SK-N-SH treated with all-trans-retinoic acid at 6 μM for 48 hours (cell line): ENCODE measurements at regions not wholly inside any gene's neighbourhood (a gene's known extent, or its start where the extent isn't known, plus 50 kb on each side); places are given as distances from the start of the nearest gene placed in this dataset.

Source experiments
- ATAC-seq: fragments of 200-7000 bp; cut with Tn5 transposase; 3 replicates; pipeline ENCODE4 v1.9.1; 2020; ENCODE audit warnings: mild to moderate bottlenecking, moderate library complexity
- ARNTL ChIP-seq: fragments of 450-650 bp; formaldehyde crosslinking; IDR thresholded peaks from 2 replicates; pipeline ENCODE4 v1.5.0; 2020; ENCODE audit warnings: low read depth, mild to moderate bottlenecking, moderate library complexity, borderline replicate concordance
- BACH2 ChIP-seq: fragments of 250-450 bp; sonication (Bioruptor Pico); IDR thresholded peaks from 2 replicates; pipeline ENCODE4 v1.9.0; 2021; ENCODE audit warnings: mild to moderate bottlenecking, borderline replicate concordance
- CREB5 ChIP-seq: fragments of 250-450 bp; sonication (Bioruptor Pico); IDR thresholded peaks from 2 replicates; pipeline ENCODE4 v1.5.1; 2020; ENCODE audit warnings: low read depth, mild to moderate bottlenecking, moderate library complexity
- CSDC2 ChIP-seq: fragments of 250-450 bp; sonication (Bioruptor Pico); IDR thresholded peaks from 2 replicates; pipeline ENCODE4 v1.5.0; 2020; ENCODE audit warnings: mild to moderate bottlenecking, moderate library complexity
- CSRNP3 ChIP-seq: fragments of 250-450 bp; sonication (Bioruptor Pico); IDR thresholded peaks from 2 replicates; pipeline ENCODE4 v1.5.1; 2021; ENCODE audit warnings: mild to moderate bottlenecking, moderate library complexity
- ESRRG ChIP-seq: fragments of 250-450 bp; sonication (Bioruptor Pico); IDR thresholded peaks from 2 replicates; pipeline ENCODE4 v1.6.1; 2021; ENCODE audit warnings: mild to moderate bottlenecking
- GLIS3 ChIP-seq: fragments of 250-450 bp; sonication (Bioruptor Pico); IDR thresholded peaks from 2 replicates; pipeline ENCODE4 v1.5.0; 2020; ENCODE audit warnings: mild to moderate bottlenecking, moderate library complexity
- ISL1 ChIP-seq: fragments of 250-450 bp; sonication (Bioruptor Pico); IDR thresholded peaks from 2 replicates; pipeline ENCODE4 v2.1.2; 2022; ENCODE audit warnings: mild to moderate bottlenecking, moderate library complexity
- OSR1 ChIP-seq: fragments of 250-450 bp; sonication (Bioruptor Pico); IDR thresholded peaks from 2 replicates; pipeline ENCODE4 v1.8.0; 2022; ENCODE audit warnings: moderate library complexity, mild to moderate bottlenecking, inconsistent platforms
- PATZ1 ChIP-seq: fragments of 250-450 bp; sonication (Bioruptor Pico); IDR thresholded peaks from 2 replicates; pipeline ENCODE4 v1.8.0; 2020; ENCODE audit warnings: mild to moderate bottlenecking, moderate library complexity, borderline replicate concordance
- POU6F1 ChIP-seq: fragments of 250-450 bp; sonication (Bioruptor Pico); IDR thresholded peaks from 2 replicates; pipeline ENCODE4 v1.8.0; 2021; ENCODE audit warnings: low read depth, mild to moderate bottlenecking, moderate library complexity, borderline replicate concordance
- PPARA ChIP-seq: fragments of 250-450 bp; sonication (Bioruptor Pico); IDR thresholded peaks from 2 replicates; pipeline ENCODE4 v1.5.0; 2020; ENCODE audit warnings: mild to moderate bottlenecking, borderline replicate concordance
- RARB ChIP-seq: fragments of 250-450 bp; sonication (Bioruptor Pico); IDR thresholded peaks from 2 replicates; pipeline ENCODE4 v1.8.0; 2021; ENCODE audit warnings: mild to moderate bottlenecking, moderate library complexity
- SNAI2 ChIP-seq: fragments of 250-450 bp; sonication (Bioruptor Pico); IDR thresholded peaks from 2 replicates; pipeline ENCODE4 v1.5.0; 2020; ENCODE audit warnings: mild to moderate bottlenecking, moderate library complexity
- TCF4 ChIP-seq: fragments of 250-450 bp; sonication (Bioruptor Pico); IDR thresholded peaks from 2 replicates; pipeline ENCODE4 v1.8.0; 2021; ENCODE audit warnings: mild to moderate bottlenecking, moderate library complexity, borderline replicate concordance
- TOX ChIP-seq: fragments of 250-450 bp; sonication (Bioruptor Pico); IDR thresholded peaks from 2 replicates; pipeline ENCODE4 v1.8.0; 2021; ENCODE audit warnings: mild to moderate bottlenecking, moderate library complexity, borderline replicate concordance
- TSHZ2 ChIP-seq: fragments of 250-450 bp; sonication (Bioruptor Pico); IDR thresholded peaks from 2 replicates; pipeline ENCODE4 v1.5.0; 2020; ENCODE audit warnings: mild to moderate bottlenecking, moderate library complexity
- ZC3H10 ChIP-seq: fragments of 250-450 bp; sonication (Bioruptor Pico); IDR thresholded peaks from 2 replicates; pipeline ENCODE4 v1.5.1; 2021; ENCODE audit warnings: mild to moderate bottlenecking, moderate library complexity
- ZFP3 ChIP-seq: fragments of 250-450 bp; sonication (Bioruptor Pico); IDR thresholded peaks from 2 replicates; pipeline ENCODE4 v1.5.0; 2020; ENCODE audit warnings: mild to moderate bottlenecking, moderate library complexity
- ZFP30 ChIP-seq: fragments of 450-650 bp; formaldehyde crosslinking; IDR thresholded peaks from 2 replicates; pipeline ENCODE4 v1.5.0; 2022; ENCODE audit warnings: mild to moderate bottlenecking, moderate library complexity
- ZNF565 ChIP-seq: fragments of 450-650 bp; formaldehyde crosslinking; conservative IDR thresholded peaks from 2 replicates; pipeline ENCODE4 v1.5.0; 2020; ENCODE audit warnings: low read depth, mild to moderate bottlenecking, moderate library complexity
- ZNF70 ChIP-seq: fragments of 450-650 bp; formaldehyde crosslinking; IDR thresholded peaks from 2 replicates; pipeline ENCODE4 v1.5.0; 2020; ENCODE audit warnings: mild to moderate bottlenecking, moderate library complexity
- ZNF8 ChIP-seq: fragments of 450-650 bp; formaldehyde crosslinking; IDR thresholded peaks from 2 replicates; pipeline ENCODE4 v1.5.0; 2020; ENCODE audit warnings: mild to moderate bottlenecking, moderate library complexity

GRCh38 chr6:8279041-8279805, 156.1 kb downstream of the SLC35B3 start:
- TF ChIP-seq SNAI2 (CRISPR knock-in tag) (no peak), ZFP3 (CRISPR knock-in tag) (no peak), ZNF70 (CRISPR knock-in tag) (no peak), TCF4 (peak; percentile 55; the same call in 1 of the 2 replicates), TOX (no peak), CREB5 (CRISPR knock-in tag) (0 out of 2 replicates have a peak, but pooled peaks have one; percentile 39), POU6F1 (CRISPR knock-in tag) (no peak), GLIS3 (CRISPR knock-in tag) (peak; percentile 28; the same call in 1 of the 2 replicates), ZNF565 (CRISPR knock-in tag) (no peak), ARNTL (CRISPR knock-in tag) (no peak), ISL1 (CRISPR knock-in tag) (peak; percentile 90), CSRNP3 (CRISPR knock-in tag) (no peak), TSHZ2 (CRISPR knock-in tag) (peak; percentile 41; the same call in 1 of the 2 replicates), ESRRG (CRISPR knock-in tag) (no peak), CSDC2 (CRISPR knock-in tag) (no peak), OSR1 (CRISPR knock-in tag) (no peak), ZFP30 (CRISPR knock-in tag) (peak; percentile 40; the same call in 1 of the 2 replicates), PPARA (CRISPR knock-in tag) (no peak), ZNF8 (CRISPR knock-in tag) (no peak), RARB (no peak), BACH2 (CRISPR knock-in tag) (no peak), ZC3H10 (CRISPR knock-in tag) (no peak), PATZ1 (CRISPR knock-in tag) (no peak)
- TF ChIP-seq, all 23 proteins: peak for 6

GRCh38 chr6:8278562-8278961, 156.8 kb downstream of the SLC35B3 start:
- peak; percentile 19; the same call in 1 of the 3 replicates for ATAC-seq
- no peak for TF ChIP-seq RARB
- no peak for TF ChIP-seq CSDC2 (CRISPR knock-in tag)
- no peak for TF ChIP-seq ZC3H10 (CRISPR knock-in tag)
- no peak for TF ChIP-seq PPARA (CRISPR knock-in tag)
- no peak for TF ChIP-seq CREB5 (CRISPR knock-in tag)
- no peak for TF ChIP-seq TSHZ2 (CRISPR knock-in tag)
- TF ChIP-seq CSRNP3 (CRISPR knock-in tag), result no peak
- no peak for TF ChIP-seq GLIS3 (CRISPR knock-in tag)
- TF ChIP-seq ESRRG (CRISPR knock-in tag), result no peak
- no peak for TF ChIP-seq ZFP3 (CRISPR knock-in tag)
- TF ChIP-seq OSR1 (CRISPR knock-in tag), result no peak
- TF ChIP-seq ZFP30 (CRISPR knock-in tag), result no peak
- TF ChIP-seq ZNF565 (CRISPR knock-in tag), result no peak
- no peak for TF ChIP-seq SNAI2 (CRISPR knock-in tag)

More at GRCh38 chr6:8279041-8279805, 156.1 kb downstream of the SLC35B3 start:
- peak; percentile 37; the same call in 1 of the 3 replicates for ATAC-seq
